G401 (cell line): ENCODE measurements at regions not wholly inside any gene's neighbourhood (a gene's known extent, or its start where the extent isn't known, plus 50 kb on each side); places are given as distances from the start of the nearest gene placed in this dataset.

Experiments
- DNase-seq: peaks from one replicate; pipeline ENCODE4 v3.0.0-alpha.2; 2015; ENCODE audit warnings: low spot score
- in situ Hi-C: cut with HindIII; loops from 2 replicates; pipeline ENCODE4 v1.10.0; 2016; ENCODE audit warnings: low sequenced_read_pairs, mixed read lengths

- no peak for DNase-seq
- in situ Hi-C loops, result no loop called here
Observed at GRCh38 chr6:108750801-108751200, 97.4 kb upstream of the ARMC2 start.

GRCh38 chr6:108751282-108751681 is 96.9 kb upstream of the ARMC2 start:
- DNase-seq, result peak; percentile 63
- in situ Hi-C loops, result no loop called here

- in situ Hi-C loops, result no loop called here
- DNase-seq, result peak; percentile 85
Observed at GRCh38 chr6:108751851-108752732, 96.1 kb upstream of the ARMC2 start.

- peak; percentile 44 for DNase-seq
- in situ Hi-C loops, result no loop called here
Observed at GRCh38 chr6:108752733-108753590, 95.3 kb upstream of the ARMC2 start.

GRCh38 chr6:108755257-108756240 is 92.7 kb upstream of the ARMC2 start:
- DNase-seq, result no peak
- in situ Hi-C loops, result no loop called here

- DNase-seq, result no peak
- in situ Hi-C loops, result no loop called here
Observed at GRCh38 chr6:108757357-108757756, 90.9 kb upstream of the ARMC2 start.

- no peak for DNase-seq
- in situ Hi-C loops, result no loop called here
Observed at GRCh38 chr6:108758884-108759283, 89.3 kb upstream of the ARMC2 start.

GRCh38 chr6:108760126-108761050 is 87.8 kb upstream of the ARMC2 start:
- DNase-seq, result no peak
- in situ Hi-C loops, result no loop called here

- in situ Hi-C loops, result no loop called here
- no peak for DNase-seq
Observed at GRCh38 chr6:108762394-108762793, 85.8 kb upstream of the ARMC2 start.

GRCh38 chr6:108763931-108764579 is 84.2 kb upstream of the ARMC2 start:
- in situ Hi-C loops, result no loop called here
- DNase-seq, result no peak

GRCh38 chr6:108764580-108764950 is 83.7 kb upstream of the ARMC2 start:
- DNase-seq, result no peak
- in situ Hi-C loops, result no loop called here

- in situ Hi-C loops, result no loop called here
- no peak for DNase-seq
Observed at GRCh38 chr6:108765495-108765894, 82.7 kb upstream of the ARMC2 start.

- no peak for DNase-seq
- in situ Hi-C loops, result no loop called here
Observed at GRCh38 chr6:108766419-108766818, 81.8 kb upstream of the ARMC2 start.

- in situ Hi-C loops, result no loop called here
- no peak for DNase-seq
Observed at GRCh38 chr6:108766886-108767285, 81.3 kb upstream of the ARMC2 start.

- in situ Hi-C loops, result no loop called here
Observed at GRCh38 chr6:108767418-108768165, 80.6 kb upstream of the ARMC2 start.

GRCh38 chr6:108768166-108768555 is 80.1 kb upstream of the ARMC2 start:
- DNase-seq, result no peak
- in situ Hi-C loops, result no loop called here

More at GRCh38 chr6:108767418-108768165, 80.6 kb upstream of the ARMC2 start:
- no peak for DNase-seq
